ENCODE measurements at regions not wholly inside any gene's neighbourhood (a gene's known extent, or its start where the extent isn't known, plus 50 kb on each side); places are given as distances from the start of the nearest gene placed in this dataset.

DNA sequence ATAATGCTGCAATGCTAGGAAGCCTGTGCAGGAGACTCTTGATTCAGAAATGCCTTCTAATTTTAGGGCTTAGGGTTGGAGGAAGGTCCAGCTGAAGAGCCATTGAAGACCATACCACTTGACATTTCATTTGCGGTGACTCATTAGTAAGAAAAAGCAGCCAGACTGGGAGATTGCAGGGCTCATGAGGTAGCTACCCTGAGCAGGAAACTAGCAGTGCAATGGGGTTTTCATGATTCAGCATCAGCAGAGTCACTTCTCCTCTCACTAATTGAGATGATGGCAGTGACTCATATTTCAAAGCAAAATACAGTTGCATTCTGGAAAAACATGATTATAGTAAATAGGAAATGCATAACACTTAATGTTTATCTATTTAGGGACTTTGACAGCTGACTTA lies 434.1 kb downstream of the DNAJB9 start:
- DNase-seq (no peak), ATAC-seq (no peak)
- POLR2A ChIA-PET, result no interaction called here
- no peaks in the 10 kb centered on the region for H3K4me1 Mint-ChIP-seq (ENCODE audit: low read depth)
- no peak overlapping the region for H3K4me3 Mint-ChIP-seq
- TF ChIP-seq, protein P1, sequence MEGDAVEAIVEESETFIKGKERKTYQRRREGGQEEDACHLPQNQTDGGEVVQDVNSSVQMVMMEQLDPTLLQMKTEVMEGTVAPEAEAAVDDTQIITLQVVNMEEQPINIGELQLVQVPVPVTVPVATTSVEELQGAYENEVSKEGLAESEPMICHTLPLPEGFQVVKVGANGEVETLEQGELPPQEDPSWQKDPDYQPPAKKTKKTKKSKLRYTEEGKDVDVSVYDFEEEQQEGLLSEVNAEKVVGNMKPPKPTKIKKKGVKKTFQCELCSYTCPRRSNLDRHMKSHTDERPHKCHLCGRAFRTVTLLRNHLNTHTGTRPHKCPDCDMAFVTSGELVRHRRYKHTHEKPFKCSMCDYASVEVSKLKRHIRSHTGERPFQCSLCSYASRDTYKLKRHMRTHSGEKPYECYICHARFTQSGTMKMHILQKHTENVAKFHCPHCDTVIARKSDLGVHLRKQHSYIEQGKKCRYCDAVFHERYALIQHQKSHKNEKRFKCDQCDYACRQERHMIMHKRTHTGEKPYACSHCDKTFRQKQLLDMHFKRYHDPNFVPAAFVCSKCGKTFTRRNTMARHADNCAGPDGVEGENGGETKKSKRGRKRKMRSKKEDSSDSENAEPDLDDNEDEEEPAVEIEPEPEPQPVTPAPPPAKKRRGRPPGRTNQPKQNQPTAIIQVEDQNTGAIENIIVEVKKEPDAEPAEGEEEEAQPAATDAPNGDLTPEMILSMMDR (IDR thresholded peaks at IDR 0.05), result no peak
- H3K36me3 Mint-ChIP-seq (ENCODE audit: low read depth), result no peaks in the 10 kb centered on the region
- peaks cover 3% of the 10 kb centered on the region for H3K9me3 Mint-ChIP-seq
- intact Hi-C loops (cut with micrococcal nuclease), result no loop called here
- CTCF ChIA-PET, result no interaction called here
- no peaks in the 10 kb centered on the region for H3K27me3 Mint-ChIP-seq
- H3K27ac Mint-ChIP-seq, result no peak overlapping the region

DNA sequence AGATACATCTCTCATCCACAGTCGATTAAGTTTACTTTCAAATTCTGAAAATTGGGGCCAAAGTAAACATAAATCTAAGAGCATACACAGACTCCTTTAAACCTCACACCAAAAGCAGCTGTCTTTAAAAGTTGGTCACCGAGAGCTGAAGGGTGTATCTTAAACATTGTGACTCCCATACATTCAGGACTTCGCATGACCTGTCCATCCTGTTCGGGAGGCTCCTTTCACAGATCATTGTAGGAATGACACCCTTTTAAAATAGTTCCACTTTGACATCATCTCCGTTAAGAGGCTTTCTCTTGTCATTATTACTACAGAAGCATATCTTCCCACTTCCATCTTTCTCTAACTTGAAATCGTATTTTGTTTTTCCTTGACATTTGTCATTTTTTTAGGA lies 440.0 kb downstream of the DNAJB9 start:
- ATAC-seq, result no peak

DNA sequence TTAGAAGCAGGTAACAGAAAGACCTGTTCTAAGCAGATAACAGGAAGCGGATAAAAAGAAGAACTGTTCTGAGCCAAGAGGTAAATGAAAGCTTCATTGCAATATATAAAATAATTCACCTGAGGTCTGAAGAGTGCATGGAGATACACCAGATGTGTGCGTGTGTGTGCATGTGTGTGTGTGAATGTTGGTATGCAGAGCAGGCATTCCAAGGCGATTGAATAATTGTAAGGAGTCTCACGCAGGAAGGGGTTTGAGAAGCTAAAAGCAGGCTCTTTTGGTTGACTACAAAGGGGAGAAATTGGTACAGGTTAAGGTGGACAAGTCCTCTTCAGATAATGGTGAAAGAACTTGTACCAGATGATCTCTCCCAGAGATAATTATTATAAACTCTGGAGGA lies 450.6 kb downstream of the DNAJB9 start:
- POLR2A ChIA-PET, result no interaction called here

More for the DNA sequence above, 440.0 kb downstream of the DNAJB9 start:
- H3K27ac Mint-ChIP-seq, result no peak overlapping the region
- no peaks in the 10 kb centered on the region for H3K27me3 Mint-ChIP-seq
- POLR2A ChIA-PET, result interaction anchor here (0.6 kb wide), 1 partner anchor 247 kb away, joined by 3 read pairs; no protein-coding TSS in a partner anchor
- TF ChIP-seq, protein P1 (IDR thresholded peaks at IDR 0.05), result no peak
- no peak overlapping the region for H3K4me3 Mint-ChIP-seq
- H3K4me1 Mint-ChIP-seq (ENCODE audit: low read depth), result no peaks in the 10 kb centered on the region
- intact Hi-C loops (cut with micrococcal nuclease), result no loop called here
- DNase-seq, result no peak
- no peaks in the 10 kb centered on the region for H3K36me3 Mint-ChIP-seq (ENCODE audit: low read depth)
- peaks cover 4% of the 10 kb centered on the region for H3K9me3 Mint-ChIP-seq
- CTCF ChIA-PET, result no interaction called here

DNA sequence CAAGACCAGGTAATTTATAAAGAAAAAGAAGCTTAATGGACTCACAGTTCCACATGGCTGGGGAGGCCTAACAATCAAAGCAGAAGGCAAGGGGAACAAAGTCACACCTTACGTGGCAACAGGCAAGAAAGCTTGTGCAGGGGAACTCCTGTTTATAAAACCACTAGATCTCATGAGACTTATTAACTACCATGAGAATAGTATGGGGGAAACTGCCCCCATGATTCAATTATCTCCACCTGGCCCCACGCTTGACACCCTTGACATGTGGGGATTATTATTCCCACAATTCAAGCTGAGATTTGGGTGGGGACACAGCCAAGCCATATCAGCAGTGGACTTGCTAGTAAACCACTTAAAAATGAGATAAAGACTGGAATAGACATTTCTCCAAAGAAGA lies 451.7 kb downstream of the DNAJB9 start:
- H3K4me1 Mint-ChIP-seq (ENCODE audit: low read depth), result no peaks in the 10 kb centered on the region
- H3K4me3 Mint-ChIP-seq, result no peak overlapping the region
- intact Hi-C loops (cut with micrococcal nuclease), result no loop called here
- DNase-seq (no peak), ATAC-seq (no peak)
- H3K27me3 Mint-ChIP-seq, result no peaks in the 10 kb centered on the region
- CTCF ChIA-PET, result no interaction called here
- H3K27ac Mint-ChIP-seq, result no peak overlapping the region
- peaks cover 2% of the 10 kb centered on the region for H3K9me3 Mint-ChIP-seq
- POLR2A ChIA-PET, result no interaction called here
- TF ChIP-seq, protein P1 (IDR thresholded peaks at IDR 0.05), result no peak
- no peaks in the 10 kb centered on the region for H3K36me3 Mint-ChIP-seq (ENCODE audit: low read depth)

More for the DNA sequence above, 450.6 kb downstream of the DNAJB9 start:
- Mint-ChIP-seq H3K27me3 (no peaks in the 10 kb centered on the region), H3K9me3 (peaks cover 2% of the 10 kb centered on the region), H3K4me3 (no peak overlapping the region), H3K4me1 (ENCODE audit: low read depth) (no peaks in the 10 kb centered on the region), H3K27ac (no peak overlapping the region), H3K36me3 (ENCODE audit: low read depth) (no peaks in the 10 kb centered on the region)
- intact Hi-C loops (cut with micrococcal nuclease), result no loop called here
- CTCF ChIA-PET, result no interaction called here
- no peak for DNase-seq
- TF ChIP-seq, protein P1 (IDR thresholded peaks at IDR 0.05), result no peak
- no peak for ATAC-seq

DNA sequence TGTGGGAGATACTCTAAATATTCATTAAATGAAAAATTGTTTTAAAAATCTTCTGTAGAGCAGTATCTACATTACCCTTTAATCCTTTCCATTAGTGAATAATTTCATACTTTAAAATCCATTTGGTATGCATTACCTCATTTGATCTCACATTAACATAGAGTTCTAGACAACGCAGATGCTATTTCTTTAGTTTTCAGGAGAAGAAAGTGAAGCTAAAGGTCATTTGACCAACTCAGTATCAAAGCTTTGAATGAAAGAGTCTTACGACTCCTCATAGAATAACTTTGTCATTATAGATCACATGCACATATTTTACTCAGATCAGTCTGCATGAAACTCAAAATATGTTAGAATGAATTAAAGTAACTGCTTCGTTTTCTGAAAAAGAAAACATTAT lies 460.2 kb downstream of the DNAJB9 start:
- H3K9me3 Mint-ChIP-seq, result peaks cover 3% of the 10 kb centered on the region
- DNase-seq (no peak), ATAC-seq (no peak)
- no peaks in the 10 kb centered on the region for H3K27me3 Mint-ChIP-seq
- POLR2A ChIA-PET, result no interaction called here
- TF ChIP-seq, protein P1 (IDR thresholded peaks at IDR 0.05), result no peak
- no peak overlapping the region for H3K4me3 Mint-ChIP-seq
- intact Hi-C loops (cut with micrococcal nuclease), result no loop called here
- CTCF ChIA-PET, result no interaction called here
- no peaks in the 10 kb centered on the region for H3K36me3 Mint-ChIP-seq (ENCODE audit: low read depth)
- no peak overlapping the region for H3K27ac Mint-ChIP-seq
- no peaks in the 10 kb centered on the region for H3K4me1 Mint-ChIP-seq (ENCODE audit: low read depth)

Measured in activated CD8-positive, alpha-beta T cell treated with anti-CD3 and anti-CD28 coated beads for 36 hours (primary cell).